H1 (cell line): ENCODE measurements at regions not wholly inside any gene's neighbourhood (a gene's known extent, or its start where the extent isn't known, plus 50 kb on each side); places are given as distances from the start of the nearest gene placed in this dataset.

Experiments used
- CTCF ChIA-PET: fragments of 300-600 bp; sonication (Branson Sonifier 250); formaldehyde crosslinking; loops from one replicate; lab custom pipeline; 2021; ENCODE audit not compliant: partially characterized antibody; lab: Charles Lee
- POLR2A ChIA-PET: fragments of 300-600 bp; sonication (Branson Sonifier 250); formaldehyde crosslinking; loops from one replicate; lab custom pipeline; 2021; ENCODE audit warnings: inconsistent platforms; ENCODE audit not compliant: partially characterized antibody; lab: Charles Lee
- DNase-seq, 2 experiments: peaks; one replicate each; pipeline versions ENCODE4 v3.0.0 to v3.0.0-alpha.2; 2010 to 2022; ENCODE audit warnings: low spot score in 2 of 2, low read depth in 1 of 2, mixed read lengths in 1 of 2
- FAIRE-seq: peaks from 2 replicates; lab custom pipeline; 2011; peaks lifted over from hg19 to GRCh38; lab: Jason Lieb, UNC
- H2AFZ ChIP-seq: 2 replicates; pipeline ENCODE4 v1.8.1; 2012; ENCODE audit warnings: low read length, inconsistent platforms
- H2AK5ac ChIP-seq: 2 replicates; pipeline ENCODE4 v1.6.1; 2013; ENCODE audit warnings: low read depth, low read length
- H2BK120ac ChIP-seq: replicated peaks from 2 replicates; pipeline ENCODE3; 2013; ENCODE audit warnings: low read depth, low read length, inconsistent platforms
- H2BK12ac ChIP-seq: 2 replicates; pipeline ENCODE4 v1.6.1; 2013; ENCODE audit warnings: low read depth, low read length
- H2BK15ac ChIP-seq: 2 replicates; pipeline ENCODE4 v1.6.1; 2013; ENCODE audit warnings: low read length
- H2BK20ac ChIP-seq: 2 replicates; pipeline ENCODE4 v1.6.1; 2013; ENCODE audit warnings: low read length
- H2BK5ac ChIP-seq: 2 replicates; pipeline ENCODE4 v1.6.1; 2013; ENCODE audit warnings: low read depth, low read length
- H3K14ac ChIP-seq: 2 replicates; pipeline ENCODE4 v1.6.1; 2013; ENCODE audit warnings: inconsistent platforms; ENCODE audit not compliant: insufficient read length
- H3K18ac ChIP-seq: 2 replicates; pipeline ENCODE4 v1.6.1; 2013; ENCODE audit warnings: low read length; ENCODE audit errors: extremely low read depth
- H3K23ac ChIP-seq: 2 replicates; pipeline ENCODE4 v1.6.1; 2013; ENCODE audit warnings: inconsistent platforms; ENCODE audit not compliant: insufficient read length
- H3K23me2 ChIP-seq: 2 replicates; pipeline ENCODE4 v1.6.1; 2013; ENCODE audit warnings: low read depth, low read length
- H3K27ac ChIP-seq: 2 replicates; pipeline ENCODE4 v1.6.1; 2011; ENCODE audit warnings: low read depth, low read length, inconsistent platforms
- H3K27me3 ChIP-seq, 4 experiments: replicated peaks in 1 of 4; 1 replicate in 1 of 4; 2 replicates in 3 of 4; pipeline versions ENCODE4 v1.6.1 to v1.8.1; 2011 to 2013; ENCODE audit warnings: low read length in 3 of 4, mild to moderate bottlenecking in 3 of 4, inconsistent platforms in 2 of 4, mixed read lengths in 2 of 4, moderate library complexity in 1 of 4; ENCODE audit not compliant: control insufficient read depth in 3 of 4, insufficient read depth in 3 of 4; ENCODE audit errors: extremely low read depth in 1 of 4
- H3K36me3 ChIP-seq, 4 experiments: 2 replicates each; pipeline versions ENCODE4 v1.6.1 to v1.8.1; 2011 to 2013; ENCODE audit warnings: mild to moderate bottlenecking in 4 of 4, low read length in 3 of 4, moderate library complexity in 2 of 4, control low read depth in 1 of 4, inconsistent platforms in 1 of 4; ENCODE audit not compliant: insufficient read depth in 4 of 4, control insufficient read depth in 2 of 4
- H3K4ac ChIP-seq: replicated peaks from 2 replicates; pipeline ENCODE3; 2013; ENCODE audit warnings: low read length, low read depth, mixed read lengths, inconsistent platforms; ENCODE audit not compliant: insufficient read length
- H3K4me1 ChIP-seq, 4 experiments: replicated peaks in 1 of 4; 1 replicate in 1 of 4; 2 replicates in 3 of 4; pipeline versions ENCODE4 v1.6.1 to v1.8.1; 2011 to 2013; ENCODE audit warnings: low read length in 3 of 4, inconsistent platforms in 2 of 4, mixed read lengths in 1 of 4; ENCODE audit not compliant: insufficient read depth in 4 of 4, control insufficient read depth in 3 of 4
- H3K4me2 ChIP-seq, 2 experiments: 2 replicates each; pipeline versions ENCODE4 v1.6.1 to v1.8.1; 2011 to 2013; ENCODE audit warnings: low read depth in 2 of 2, low read length in 2 of 2, control low read depth in 1 of 2, inconsistent platforms in 1 of 2, mild to moderate bottlenecking in 1 of 2; ENCODE audit not compliant: insufficient read depth in 1 of 2
- H3K4me3 ChIP-seq, 4 experiments: fragments of 200-600, 300-600 bp in 1 of 4; sonication (generic), shearing (Covaris generic), sonication (Bioruptor Twin) in 1 of 4; 2 replicates each; pipeline versions ENCODE4 v1.5.1 to v1.8.1; 2011 to 2016; ENCODE audit warnings: low read length in 4 of 4, low read depth in 3 of 4, control low read depth in 2 of 4, inconsistent platforms in 2 of 4, mild to moderate bottlenecking in 2 of 4, mixed read lengths in 1 of 4, moderate library complexity in 1 of 4; ENCODE audit not compliant: insufficient read depth in 2 of 4; ENCODE audit errors: extremely low read depth in 1 of 4
- H3K56ac ChIP-seq: replicated peaks from 2 replicates; pipeline ENCODE3; 2013; ENCODE audit warnings: low read depth, mild to moderate bottlenecking, mixed read lengths, low read length, inconsistent platforms; ENCODE audit not compliant: insufficient read length
- H3K79me1 ChIP-seq: 2 replicates; pipeline ENCODE4 v1.6.1; 2013; ENCODE audit warnings: low read depth, low read length, control low read depth
- H3K79me2 ChIP-seq, 2 experiments: 2 replicates each; pipeline versions ENCODE4 v1.6.1 to v1.8.1; 2012 to 2013; ENCODE audit warnings: low read length in 2 of 2, mild to moderate bottlenecking in 2 of 2, inconsistent platforms in 1 of 2; ENCODE audit not compliant: insufficient read depth in 2 of 2, control insufficient read depth in 1 of 2
- H3K9ac ChIP-seq, 4 experiments: replicated peaks in 1 of 4; 1 replicate in 1 of 4; 2 replicates in 3 of 4; pipeline versions ENCODE4 v1.6.1 to v1.8.1; 2011 to 2013; ENCODE audit warnings: low read depth in 3 of 4, low read length in 3 of 4, control low read depth in 2 of 4, mild to moderate bottlenecking in 2 of 4, moderate library complexity in 2 of 4, inconsistent platforms in 1 of 4; ENCODE audit errors: extremely low read depth in 1 of 4
- H3K9me3 ChIP-seq, 2 experiments: 2 replicates each; pipeline versions ENCODE4 v1.6.1 to v1.8.1; 2012 to 2013; ENCODE audit warnings: mild to moderate bottlenecking in 2 of 2, moderate library complexity in 2 of 2, control low read depth in 1 of 2, inconsistent platforms in 1 of 2, low read depth in 1 of 2, low read length in 1 of 2, mixed read lengths in 1 of 2; ENCODE audit not compliant: insufficient read depth in 2 of 2
- H4K20me1 ChIP-seq, 2 experiments: replicated peaks in 1 of 2; 2 replicates each; pipeline versions ENCODE3 to v1.8.1; 2011 to 2013; ENCODE audit warnings: inconsistent platforms in 2 of 2, low read length in 2 of 2, mild to moderate bottlenecking in 1 of 2; ENCODE audit not compliant: insufficient read depth in 2 of 2, control insufficient read depth in 1 of 2
- H4K5ac ChIP-seq: 2 replicates; pipeline ENCODE4 v1.6.1; 2013; ENCODE audit warnings: low read length, low read depth, mixed read lengths, inconsistent platforms; ENCODE audit not compliant: insufficient read length
- H4K8ac ChIP-seq: 2 replicates; pipeline ENCODE4 v1.8.0; 2013; ENCODE audit warnings: mild to moderate bottlenecking, moderate library complexity, low read length, inconsistent platforms; ENCODE audit not compliant: insufficient read depth; ENCODE audit errors: extremely low read depth
- H4K91ac ChIP-seq: replicated peaks from 2 replicates; pipeline ENCODE3; 2013; ENCODE audit warnings: low read length, mixed read lengths, inconsistent platforms; ENCODE audit not compliant: insufficient read length
- GTF2F1 ChIP-seq: IDR thresholded peaks from 2 replicates; pipeline ENCODE4 v1.6.1; 2012; ENCODE audit warnings: low read depth, low read length, improper control_type of control experiment, borderline replicate concordance
- RAD21 ChIP-seq, 2 experiments: IDR thresholded peaks in 1 of 2; conservative IDR thresholded peaks in 1 of 2; 2 replicates each; pipeline ENCODE4 v1.6.1; 2011; ENCODE audit warnings: low read depth in 2 of 2, low read length in 2 of 2, improper control_type of control experiment in 1 of 2, inconsistent platforms in 1 of 2, mild to moderate bottlenecking in 1 of 2, moderate library complexity in 1 of 2
- TCF12 ChIP-seq: IDR thresholded peaks from 2 replicates; pipeline ENCODE4 v1.6.1; 2011; ENCODE audit warnings: low read depth, mild to moderate bottlenecking, low read length
- WGBS, 2 experiments: shearing (Covaris generic) in 1 of 2; methylation state at CpG; one replicate each; pipeline versions ENCODE4 v1.1.6 to v1.1.7; 2013 to 2015; ENCODE audit warnings: low lambda C conversion rate in 2 of 2, mixed read lengths in 2 of 2, inconsistent platforms in 1 of 2, low coverage in 1 of 2, missing lambda C conversion rate in 1 of 2; ENCODE audit not compliant: insufficient replicate concordance in 2 of 2, insufficient coverage in 1 of 2, insufficient read length in 1 of 2; ENCODE audit errors: extremely low coverage in 1 of 2, missing lambda C conversion rate in 1 of 2; 5-methylcytosine and 5-hydroxymethylcytosine counted together
- TF ChIP-seq, protein P1 (sequence below), 3 experiments: IDR thresholded peaks; 1 replicate in 2 of 3; 2 replicates in 1 of 3; pipeline versions ENCODE4 v1.5.1 to v1.6.1; 2011; ENCODE audit warnings: low read length in 3 of 3, mild to moderate bottlenecking in 3 of 3, inconsistent platforms in 2 of 3, low read depth in 1 of 3, moderate library complexity in 1 of 3; ENCODE audit not compliant: insufficient read depth in 1 of 3; ENCODE audit errors: control extremely low read depth in 1 of 3

DNA sequence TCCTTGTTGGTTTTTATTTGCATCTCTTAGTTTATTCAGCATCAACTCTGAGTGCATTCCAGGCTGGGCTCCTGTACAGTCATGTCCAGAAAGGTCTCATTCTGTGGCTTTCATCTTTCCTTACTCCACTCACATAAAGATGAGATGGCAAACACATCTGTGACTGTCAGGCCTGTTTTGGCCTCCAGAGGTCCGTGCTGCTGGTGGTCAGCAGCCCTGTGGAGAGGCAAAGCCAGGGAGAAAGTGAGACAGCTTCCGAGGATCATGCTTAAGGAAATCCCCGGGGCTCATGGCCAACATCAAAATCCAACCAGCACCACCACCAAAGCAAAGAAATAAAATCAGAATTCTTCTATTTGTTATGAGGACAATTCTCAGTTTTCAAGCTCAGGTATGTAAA, 96.1 kb upstream of the HIVEP3 start:
- Histone ChIP-seq H3K4me3 (no peak overlapping the region), H3K9ac (no peak overlapping the region), H2AK5ac (no peak overlapping the region), H2BK12ac (no peak overlapping the region), H2BK15ac (no peak overlapping the region), H4K8ac (no peak overlapping the region), H3K36me3 (no peaks in the 10 kb centered on the region), H3K4ac (no peak overlapping the region), H3K79me2 (no peaks in the 10 kb centered on the region), H4K20me1 (no peaks in the 10 kb centered on the region), H3K23ac (no peak overlapping the region), H3K4me2 (no peak overlapping the region), H2BK20ac (no peak overlapping the region), H3K18ac (no peak overlapping the region), H4K91ac (no peak overlapping the region), H3K79me1 (no peaks in the 10 kb centered on the region), H3K4me1 (no peaks in the 10 kb centered on the region), H3K23me2 (no peaks in the 10 kb centered on the region), H2BK5ac (no peak overlapping the region), H3K27ac (no peak overlapping the region), H4K5ac (no peak overlapping the region), H3K14ac (no peak overlapping the region), H3K9me3 (no peaks in the 10 kb centered on the region), H3K27me3 (peaks cover 0 to 1% (median 0%) of the 10 kb centered on the region in 4 experiments; a peak in 1 of 7 replicates), H2AFZ (no peak overlapping the region), H2BK120ac (no peak overlapping the region), H3K56ac (no peak overlapping the region)
- POLR2A ChIA-PET: no interaction called here
- peak; percentile 2 to 26; a peak in 2 of 4 replicates for TF ChIP-seq RAD21 (IDR thresholded peaks at IDR 0.05 in 1 of 2, conservative IDR thresholded peaks at IDR 0.05 in 1 of 2; ENCODE audit: low read depth in 2 of 2, low read length in 2 of 2)
- TF ChIP-seq TCF12: no peak
- TF ChIP-seq, protein P1, sequence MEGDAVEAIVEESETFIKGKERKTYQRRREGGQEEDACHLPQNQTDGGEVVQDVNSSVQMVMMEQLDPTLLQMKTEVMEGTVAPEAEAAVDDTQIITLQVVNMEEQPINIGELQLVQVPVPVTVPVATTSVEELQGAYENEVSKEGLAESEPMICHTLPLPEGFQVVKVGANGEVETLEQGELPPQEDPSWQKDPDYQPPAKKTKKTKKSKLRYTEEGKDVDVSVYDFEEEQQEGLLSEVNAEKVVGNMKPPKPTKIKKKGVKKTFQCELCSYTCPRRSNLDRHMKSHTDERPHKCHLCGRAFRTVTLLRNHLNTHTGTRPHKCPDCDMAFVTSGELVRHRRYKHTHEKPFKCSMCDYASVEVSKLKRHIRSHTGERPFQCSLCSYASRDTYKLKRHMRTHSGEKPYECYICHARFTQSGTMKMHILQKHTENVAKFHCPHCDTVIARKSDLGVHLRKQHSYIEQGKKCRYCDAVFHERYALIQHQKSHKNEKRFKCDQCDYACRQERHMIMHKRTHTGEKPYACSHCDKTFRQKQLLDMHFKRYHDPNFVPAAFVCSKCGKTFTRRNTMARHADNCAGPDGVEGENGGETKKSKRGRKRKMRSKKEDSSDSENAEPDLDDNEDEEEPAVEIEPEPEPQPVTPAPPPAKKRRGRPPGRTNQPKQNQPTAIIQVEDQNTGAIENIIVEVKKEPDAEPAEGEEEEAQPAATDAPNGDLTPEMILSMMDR (IDR thresholded peaks at IDR 0.05; ENCODE audit: control extremely low read depth in 1 of 3, insufficient read depth in 1 of 3, low read depth in 1 of 3, low read length in 3 of 3): peak in 1 of 3 experiments; percentile 18; a peak in 1 of 4 replicates
- TF ChIP-seq GTF2F1: no peak
- DNase-seq: no peak
- CTCF ChIA-PET: interaction anchor here (1.8 to 2.2 kb wide), 2 partner anchors 12 to 158 kb away, joined by 4 to 5 read pairs; no protein-coding TSS in a partner anchor
- WGBS, 2 experiments: 91% methylated on average over 3 of the region's 3 CpGs; no CpG with 5 or more reads in 1 of the 2 experiments
- no peak for FAIRE-seq
